ENCODE measurements at regions not wholly inside any gene's neighbourhood (a gene's known extent, or its start where the extent isn't known, plus 50 kb on each side); places are given as distances from the start of the nearest gene placed in this dataset.

DNA sequence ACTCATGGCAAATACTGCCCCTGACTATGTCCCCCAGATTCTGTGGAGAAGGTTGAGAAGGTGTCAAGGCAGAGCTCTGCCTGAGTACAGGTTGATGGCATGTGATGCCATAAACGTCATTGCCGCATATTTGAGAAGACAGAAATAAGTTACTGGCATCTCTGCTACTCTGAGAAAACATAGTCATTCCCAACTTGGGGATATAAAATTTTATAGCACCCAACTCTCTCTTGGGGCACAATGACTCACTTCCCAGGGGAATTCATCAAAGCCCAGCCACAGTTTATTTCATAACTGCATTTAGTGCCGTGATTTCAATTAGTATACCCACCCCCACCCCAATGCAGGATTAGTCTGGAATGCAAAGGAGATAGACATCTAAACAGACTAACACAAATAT is 101.9 kb upstream of the TNR start:
- H3K4me3 ChIP-seq (ENCODE audit: low read depth, low read length), result no peak overlapping the region
- no peaks in the 10 kb centered on the region for H3K36me3 ChIP-seq (ENCODE audit: control insufficient read depth, insufficient read depth, low read length)
- H3K27me3 ChIP-seq (ENCODE audit: control insufficient read depth, insufficient read depth, low read length), result no peaks in the 10 kb centered on the region
- TF ChIP-seq, protein P1, sequence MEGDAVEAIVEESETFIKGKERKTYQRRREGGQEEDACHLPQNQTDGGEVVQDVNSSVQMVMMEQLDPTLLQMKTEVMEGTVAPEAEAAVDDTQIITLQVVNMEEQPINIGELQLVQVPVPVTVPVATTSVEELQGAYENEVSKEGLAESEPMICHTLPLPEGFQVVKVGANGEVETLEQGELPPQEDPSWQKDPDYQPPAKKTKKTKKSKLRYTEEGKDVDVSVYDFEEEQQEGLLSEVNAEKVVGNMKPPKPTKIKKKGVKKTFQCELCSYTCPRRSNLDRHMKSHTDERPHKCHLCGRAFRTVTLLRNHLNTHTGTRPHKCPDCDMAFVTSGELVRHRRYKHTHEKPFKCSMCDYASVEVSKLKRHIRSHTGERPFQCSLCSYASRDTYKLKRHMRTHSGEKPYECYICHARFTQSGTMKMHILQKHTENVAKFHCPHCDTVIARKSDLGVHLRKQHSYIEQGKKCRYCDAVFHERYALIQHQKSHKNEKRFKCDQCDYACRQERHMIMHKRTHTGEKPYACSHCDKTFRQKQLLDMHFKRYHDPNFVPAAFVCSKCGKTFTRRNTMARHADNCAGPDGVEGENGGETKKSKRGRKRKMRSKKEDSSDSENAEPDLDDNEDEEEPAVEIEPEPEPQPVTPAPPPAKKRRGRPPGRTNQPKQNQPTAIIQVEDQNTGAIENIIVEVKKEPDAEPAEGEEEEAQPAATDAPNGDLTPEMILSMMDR (IDR thresholded peaks at IDR 0.05; ENCODE audit: insufficient read depth, low read length, severe bottlenecking), result no peak
- DNase-seq (ENCODE audit: low read depth) (no peak), FAIRE-seq (no peak)

- Histone ChIP-seq H3K36me3 (ENCODE audit: control insufficient read depth, insufficient read depth, low read length) (no peaks in the 10 kb centered on the region), H3K4me3 (ENCODE audit: low read depth, low read length) (no peak overlapping the region), H3K27me3 (ENCODE audit: control insufficient read depth, insufficient read depth, low read length) (no peaks in the 10 kb centered on the region)
- FAIRE-seq, result no peak
- DNase-seq (ENCODE audit: low read depth), result no peak
- TF ChIP-seq, protein P1 (IDR thresholded peaks at IDR 0.05; ENCODE audit: insufficient read depth, low read length, severe bottlenecking), result no peak
Observed at GRCh38 chr1:175844877-175845276, 101.5 kb upstream of the TNR start.

DNA sequence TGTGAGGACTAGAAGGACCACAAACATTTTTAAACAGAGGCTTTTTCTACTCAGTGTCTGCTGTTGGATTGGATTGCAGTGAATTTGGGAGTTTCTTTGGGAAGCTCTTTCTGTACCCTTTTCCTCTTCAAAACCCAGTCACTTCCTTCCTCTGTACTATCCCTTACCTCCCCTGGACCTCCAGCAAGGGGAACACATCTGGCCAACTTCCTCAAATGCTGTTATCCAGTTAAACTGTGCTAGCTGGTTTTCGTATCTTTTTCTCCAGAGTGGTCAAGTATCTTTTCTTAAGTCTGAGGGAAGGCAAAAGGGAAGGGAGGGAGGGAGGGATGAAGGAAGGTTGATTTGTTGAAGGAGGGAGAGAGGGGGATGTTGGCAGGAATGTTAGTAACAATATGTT is 99.2 kb upstream of the TNR start:
- H3K27me3 ChIP-seq (ENCODE audit: control insufficient read depth, insufficient read depth, low read length), result no peaks in the 10 kb centered on the region
- H3K4me3 ChIP-seq (ENCODE audit: low read depth, low read length), result no peak overlapping the region
- TF ChIP-seq, protein P1 (IDR thresholded peaks at IDR 0.05; ENCODE audit: insufficient read depth, low read length, severe bottlenecking), result no peak
- DNase-seq (ENCODE audit: low read depth) (no peak), FAIRE-seq (no peak)
- no peaks in the 10 kb centered on the region for H3K36me3 ChIP-seq (ENCODE audit: control insufficient read depth, insufficient read depth, low read length)

DNA sequence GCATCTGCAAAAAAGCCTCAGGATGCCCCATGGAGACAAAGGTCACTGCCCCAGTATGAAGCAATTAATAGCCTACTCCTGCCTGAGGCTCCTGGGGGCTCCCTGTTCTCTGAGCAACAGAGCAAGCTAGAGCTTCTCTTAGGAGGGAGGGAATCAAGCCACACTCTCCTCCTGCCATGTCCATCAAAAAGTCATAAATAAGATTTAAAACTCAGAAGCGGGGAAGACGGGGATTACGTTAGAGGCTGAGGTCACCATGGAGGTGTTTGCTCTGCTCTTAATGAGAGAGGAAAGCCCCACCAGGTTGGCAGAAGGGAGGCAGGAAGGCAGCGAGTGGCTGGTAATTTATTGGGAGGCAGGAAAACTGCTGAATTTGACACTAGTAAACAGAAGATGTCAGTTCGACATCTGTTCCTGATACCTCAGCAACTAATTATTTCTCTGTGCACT is 98.4 kb upstream of the TNR start:
- no peaks in the 10 kb centered on the region for H3K36me3 ChIP-seq (ENCODE audit: control insufficient read depth, insufficient read depth, low read length)
- H3K27me3 ChIP-seq (ENCODE audit: control insufficient read depth, insufficient read depth, low read length), result no peaks in the 10 kb centered on the region
- no peak for FAIRE-seq
- TF ChIP-seq, protein P1 (IDR thresholded peaks at IDR 0.05; ENCODE audit: insufficient read depth, low read length, severe bottlenecking), result no peak
- DNase-seq (ENCODE audit: low read depth), result no peak
- no peak overlapping the region for H3K4me3 ChIP-seq (ENCODE audit: low read depth, low read length)

DNA sequence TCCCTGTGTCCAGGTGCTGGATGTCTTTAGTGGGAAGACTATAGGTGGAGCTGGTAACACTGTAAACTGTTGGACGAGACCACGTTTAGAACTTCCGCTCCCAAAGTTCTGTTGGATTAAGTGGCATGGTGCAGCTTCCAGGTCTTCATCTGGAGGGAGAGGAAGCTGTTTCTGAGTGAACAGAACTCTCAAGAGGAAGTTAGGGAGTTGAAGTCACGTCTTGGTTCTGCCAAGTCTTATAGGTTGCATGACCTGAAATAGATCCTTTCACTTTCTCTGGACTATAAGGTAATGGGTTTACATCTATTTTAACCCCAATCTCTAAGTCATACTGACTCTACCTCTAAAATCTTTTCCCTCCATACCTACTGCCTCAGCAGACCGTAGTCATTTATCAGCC is 97.4 kb upstream of the TNR start:
- no peak for FAIRE-seq
- TF ChIP-seq, protein P1 (IDR thresholded peaks at IDR 0.05; ENCODE audit: insufficient read depth, low read length, severe bottlenecking), result no peak
- Histone ChIP-seq H3K36me3 (ENCODE audit: control insufficient read depth, insufficient read depth, low read length) (no peaks in the 10 kb centered on the region), H3K4me3 (ENCODE audit: low read depth, low read length) (no peak overlapping the region), H3K27me3 (ENCODE audit: control insufficient read depth, insufficient read depth, low read length) (no peaks in the 10 kb centered on the region)
- no peak for DNase-seq (ENCODE audit: low read depth)
